ENCODE measurements at regions not wholly inside any gene's neighbourhood (a gene's known extent, or its start where the extent isn't known, plus 50 kb on each side); places are given as distances from the start of the nearest gene placed in this dataset.

DNA sequence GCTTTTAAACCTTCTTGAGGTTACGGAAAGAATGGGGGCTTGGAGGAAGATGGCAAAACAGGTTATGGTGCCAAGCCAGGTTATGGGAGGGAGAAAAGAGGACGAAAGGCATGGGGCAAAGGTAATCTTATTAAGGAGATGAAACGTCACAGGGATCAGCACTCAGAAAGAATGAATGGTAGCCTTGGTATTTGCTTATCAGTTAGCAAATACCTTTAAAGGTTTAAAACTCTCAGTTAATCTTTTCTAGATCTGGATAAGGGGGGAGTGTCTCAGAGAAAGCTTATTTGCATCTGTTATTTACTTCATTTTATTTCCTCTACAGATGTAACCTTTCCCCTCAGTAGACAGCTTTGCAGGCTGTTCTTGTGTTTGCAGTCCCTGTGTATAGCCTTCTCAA lies 55.5 kb upstream of the EEF1E1 start:
- Histone ChIP-seq H3K4me2 (ENCODE audit: low read depth, low read length) (no peak overlapping the region), H3K4me1 (ENCODE audit: low read length) (no peaks in the 10 kb centered on the region), H2AFZ (ENCODE audit: low read length) (no peak overlapping the region), H3K9me3 (replicated peaks; ENCODE audit: insufficient read depth, low read length) (no peaks in the 10 kb centered on the region), H3K27me3 (replicated peaks; ENCODE audit: insufficient read depth, low read length) (no peaks in the 10 kb centered on the region), H3K79me2 (ENCODE audit: low read length) (no peaks in the 10 kb centered on the region), H4K20me1 (ENCODE audit: insufficient read depth, low read length) (no peaks in the 10 kb centered on the region), H3K4me3 (ENCODE audit: low read length) (no peak overlapping the region), H3K9ac (ENCODE audit: low read length) (no peak overlapping the region), H3F3A (ENCODE audit: insufficient read depth, low read length) (no peaks in the 10 kb centered on the region), H3K36me3 (replicated peaks; ENCODE audit: insufficient read depth, low read length) (no peaks in the 10 kb centered on the region), H3K9me2 (replicated peaks; ENCODE audit: insufficient read depth, low read length) (no peaks in the 10 kb centered on the region), H3K27ac (ENCODE audit: low read length) (no peak overlapping the region)
- no peak for DNase-seq
- TF ChIP-seq, protein P1, sequence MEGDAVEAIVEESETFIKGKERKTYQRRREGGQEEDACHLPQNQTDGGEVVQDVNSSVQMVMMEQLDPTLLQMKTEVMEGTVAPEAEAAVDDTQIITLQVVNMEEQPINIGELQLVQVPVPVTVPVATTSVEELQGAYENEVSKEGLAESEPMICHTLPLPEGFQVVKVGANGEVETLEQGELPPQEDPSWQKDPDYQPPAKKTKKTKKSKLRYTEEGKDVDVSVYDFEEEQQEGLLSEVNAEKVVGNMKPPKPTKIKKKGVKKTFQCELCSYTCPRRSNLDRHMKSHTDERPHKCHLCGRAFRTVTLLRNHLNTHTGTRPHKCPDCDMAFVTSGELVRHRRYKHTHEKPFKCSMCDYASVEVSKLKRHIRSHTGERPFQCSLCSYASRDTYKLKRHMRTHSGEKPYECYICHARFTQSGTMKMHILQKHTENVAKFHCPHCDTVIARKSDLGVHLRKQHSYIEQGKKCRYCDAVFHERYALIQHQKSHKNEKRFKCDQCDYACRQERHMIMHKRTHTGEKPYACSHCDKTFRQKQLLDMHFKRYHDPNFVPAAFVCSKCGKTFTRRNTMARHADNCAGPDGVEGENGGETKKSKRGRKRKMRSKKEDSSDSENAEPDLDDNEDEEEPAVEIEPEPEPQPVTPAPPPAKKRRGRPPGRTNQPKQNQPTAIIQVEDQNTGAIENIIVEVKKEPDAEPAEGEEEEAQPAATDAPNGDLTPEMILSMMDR (IDR thresholded peaks at IDR 0.05; ENCODE audit: low read length) = no peak

DNA sequence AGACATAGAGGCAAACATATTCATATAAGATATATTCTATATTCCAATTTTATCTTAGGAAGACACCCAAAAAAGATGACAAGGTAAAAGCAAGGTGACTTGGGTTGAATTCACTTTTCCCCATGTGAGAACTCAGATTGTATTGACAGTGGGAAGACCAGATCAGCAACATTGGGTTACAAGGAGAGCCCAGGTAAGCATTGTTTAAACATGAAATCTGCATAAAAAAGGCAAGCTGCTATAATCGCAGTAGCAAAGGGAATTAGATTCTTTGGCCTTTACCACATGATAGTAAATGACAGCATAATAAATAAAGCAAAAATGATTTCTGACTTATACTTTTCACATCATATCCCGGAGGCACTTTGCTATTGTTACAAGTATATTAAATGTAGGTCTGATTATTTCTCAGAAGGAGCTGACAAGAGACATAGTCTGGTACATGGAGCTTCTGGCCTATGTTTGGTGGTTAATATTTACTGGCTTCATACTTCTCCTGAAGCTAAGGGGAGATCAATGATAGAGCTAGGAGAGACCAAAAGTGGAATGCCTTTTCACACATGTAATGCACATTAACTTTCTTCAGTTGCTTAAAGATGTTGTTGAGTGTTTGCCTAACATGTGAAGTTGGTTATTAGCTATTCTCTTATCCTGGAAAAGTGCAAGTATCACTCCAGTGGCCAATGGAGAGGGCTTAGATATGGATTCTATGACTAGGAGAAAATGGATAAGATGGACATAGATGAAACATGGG lies 53.1 kb upstream of the EEF1E1 start:
- Histone ChIP-seq H3K79me2 (ENCODE audit: low read length) (no peaks in the 10 kb centered on the region), H3K27me3 (replicated peaks; ENCODE audit: insufficient read depth, low read length) (no peaks in the 10 kb centered on the region), H3K27ac (ENCODE audit: low read length) (no peak overlapping the region), H2AFZ (ENCODE audit: low read length) (no peak overlapping the region), H3K4me1 (ENCODE audit: low read length) (no peaks in the 10 kb centered on the region), H3K9me3 (replicated peaks; ENCODE audit: insufficient read depth, low read length) (no peaks in the 10 kb centered on the region), H3K36me3 (replicated peaks; ENCODE audit: insufficient read depth, low read length) (no peaks in the 10 kb centered on the region), H3F3A (ENCODE audit: insufficient read depth, low read length) (no peaks in the 10 kb centered on the region), H3K9ac (ENCODE audit: low read length) (no peak overlapping the region), H3K4me2 (ENCODE audit: low read depth, low read length) (no peak overlapping the region), H3K4me3 (ENCODE audit: low read length) (no peak overlapping the region), H4K20me1 (ENCODE audit: insufficient read depth, low read length) (no peaks in the 10 kb centered on the region), H3K9me2 (replicated peaks; ENCODE audit: insufficient read depth, low read length) (no peaks in the 10 kb centered on the region)
- no peak for DNase-seq
- TF ChIP-seq, protein P1 (IDR thresholded peaks at IDR 0.05; ENCODE audit: low read length) = no peak
- TF ChIP-seq EZH2 (optimal IDR thresholded peaks at IDR 0.05; ENCODE audit: low read depth, low read length) (no peak), EZH2phosphoT487 (IDR thresholded peaks at IDR 0.05; ENCODE audit: low read length) (no peak)
